ENCODE measurements at regions not wholly inside any gene's neighbourhood (a gene's known extent, or its start where the extent isn't known, plus 50 kb on each side); places are given as distances from the start of the nearest gene placed in this dataset.
A peak's percentile ranks its signal among the peaks of the same experiment; 100 is the strongest.

DNA sequence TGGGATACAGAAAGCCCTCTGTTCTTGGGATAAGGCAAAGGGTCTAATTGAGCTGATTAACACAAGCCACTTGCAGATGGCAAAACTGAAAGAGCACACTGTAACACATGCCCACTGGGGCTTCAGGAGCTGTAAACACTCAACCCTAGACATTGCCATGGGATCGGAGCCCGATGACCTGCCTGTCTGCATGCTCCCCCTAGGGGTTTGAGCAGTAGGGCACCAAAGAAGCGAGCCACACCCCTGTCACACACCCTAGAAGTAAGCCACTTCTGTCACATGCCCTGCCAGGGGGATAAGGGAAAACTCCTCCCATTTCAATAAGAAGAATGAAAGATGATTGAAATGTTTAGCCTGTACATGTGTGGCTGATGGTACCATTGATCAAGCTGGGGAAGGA, 81.3 kb upstream of the IRX6 start:
- no peak for DNase-seq

DNA sequence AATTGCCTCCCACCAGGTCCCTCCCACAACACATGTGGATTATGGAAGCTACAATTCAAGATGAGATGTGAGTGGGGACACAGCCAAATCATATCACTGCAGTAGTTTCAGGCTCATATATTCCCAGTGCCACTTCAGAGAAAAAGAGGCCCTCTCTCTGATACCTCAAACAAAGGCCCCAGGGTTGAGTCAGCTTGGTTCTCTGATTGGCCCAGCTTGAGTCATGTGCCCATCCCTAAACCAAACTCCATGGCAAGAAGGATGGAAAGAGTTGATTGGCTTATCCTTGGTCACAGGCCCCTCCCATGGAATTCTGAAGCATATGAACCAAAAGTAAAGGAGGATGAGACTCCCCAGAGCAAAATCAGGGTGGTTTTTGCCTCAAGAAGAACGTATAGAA, 75.9 kb upstream of the IRX6 start:
- no peak for DNase-seq

DNA sequence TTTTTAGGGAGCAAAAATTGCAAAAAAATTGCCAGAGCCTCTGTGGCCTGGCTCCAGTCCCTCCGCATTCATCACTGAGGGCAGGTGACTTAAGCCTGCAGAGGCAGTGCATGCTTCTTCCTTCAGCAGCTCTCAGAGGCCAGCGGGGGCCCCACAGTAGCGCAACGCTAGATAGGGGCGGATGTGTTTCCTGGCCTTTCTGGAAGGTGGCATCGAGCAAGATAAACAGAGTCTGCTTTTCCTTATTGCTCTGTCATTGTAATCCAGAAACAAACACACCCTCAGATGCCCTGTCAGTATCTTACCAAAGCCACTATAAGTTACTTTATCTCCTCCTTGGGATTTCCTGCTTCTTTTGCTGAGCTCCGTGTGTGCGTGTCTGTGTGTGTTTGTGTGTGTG, 75.5 kb upstream of the IRX6 start:
- no peak for DNase-seq

DNA sequence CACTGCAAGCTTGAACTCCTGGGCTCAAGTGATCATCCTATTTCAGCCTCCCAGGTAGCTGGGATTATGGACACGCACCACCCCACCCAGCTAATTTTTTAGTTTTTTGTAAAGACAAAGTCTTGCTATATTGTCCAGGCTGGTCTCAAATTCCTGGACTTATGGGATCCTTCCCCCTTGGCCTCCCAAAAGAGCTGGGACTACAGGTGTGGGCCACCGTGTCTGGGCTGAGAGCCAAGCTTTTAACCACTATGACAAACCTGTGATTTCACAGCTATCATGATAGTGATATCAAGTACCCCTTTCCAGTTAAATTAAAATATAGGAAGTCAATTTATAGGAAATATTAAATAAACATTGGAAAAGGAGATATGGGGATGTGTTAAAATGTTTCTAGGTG, 74.6 kb upstream of the IRX6 start:
- DNase-seq: no peak

- DNase-seq: no peak
Measured at GRCh38 chr16:55249936-55250335, 74.1 kb upstream of the IRX6 start.

DNA sequence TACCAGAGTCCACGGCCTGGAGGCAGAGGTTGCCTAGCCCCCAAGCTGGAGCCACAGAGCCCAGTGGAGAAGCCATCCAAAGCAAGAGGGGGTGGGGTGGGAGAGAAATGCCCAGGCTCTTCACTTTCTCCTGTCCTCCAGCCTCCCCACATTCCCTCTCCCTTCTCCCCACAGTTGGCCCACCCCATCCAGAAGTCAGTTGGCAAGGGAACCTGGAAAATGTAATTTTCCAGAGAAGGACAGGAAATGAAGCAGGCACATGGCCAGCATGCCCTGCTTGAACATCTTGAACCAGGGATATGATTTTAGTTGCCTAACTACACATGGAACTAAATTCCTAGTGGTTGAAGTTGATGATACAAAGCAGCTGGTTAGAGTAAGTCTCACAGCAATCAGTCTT, 73.3 kb upstream of the IRX6 start:
- DNase-seq: no peak

DNA sequence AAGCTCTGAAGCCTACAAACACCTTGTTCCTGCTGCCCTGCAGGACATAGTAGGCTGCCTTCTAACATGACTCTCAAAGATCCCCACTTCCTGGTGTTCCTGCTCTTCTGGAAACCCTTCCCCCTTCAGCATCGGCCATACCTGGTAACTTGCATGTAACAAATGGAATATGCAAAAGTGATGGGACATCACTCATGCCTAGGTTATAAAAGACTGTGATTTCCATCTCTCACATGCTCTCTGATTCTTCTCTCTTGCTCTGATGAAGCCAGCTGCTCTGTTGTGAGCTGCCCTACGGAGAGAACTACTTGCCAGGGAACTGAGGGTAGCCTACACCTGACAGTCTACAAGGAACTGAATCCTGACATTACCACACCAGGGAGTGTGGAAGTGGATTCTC, 72.9 kb upstream of the IRX6 start:
- no peak for DNase-seq

DNA sequence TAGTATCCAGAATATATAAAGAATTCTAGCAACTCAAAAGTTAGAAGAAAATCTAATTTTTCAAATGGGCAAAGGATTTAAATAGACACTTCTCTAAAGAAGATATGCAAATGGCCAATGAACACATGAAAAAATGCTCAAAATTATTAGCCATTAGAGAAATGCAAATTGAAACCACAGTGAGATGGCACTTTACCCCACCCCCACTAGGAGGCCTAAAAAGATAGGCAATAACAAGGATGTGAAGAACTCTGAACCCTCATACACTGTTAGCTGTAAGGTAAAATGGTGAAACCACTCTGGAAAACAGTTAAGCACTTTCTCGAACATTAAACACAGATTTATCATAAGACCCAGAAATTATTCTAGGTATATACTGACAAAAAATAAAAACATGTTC, 71.4 kb upstream of the IRX6 start:
- no peak for DNase-seq

DNA sequence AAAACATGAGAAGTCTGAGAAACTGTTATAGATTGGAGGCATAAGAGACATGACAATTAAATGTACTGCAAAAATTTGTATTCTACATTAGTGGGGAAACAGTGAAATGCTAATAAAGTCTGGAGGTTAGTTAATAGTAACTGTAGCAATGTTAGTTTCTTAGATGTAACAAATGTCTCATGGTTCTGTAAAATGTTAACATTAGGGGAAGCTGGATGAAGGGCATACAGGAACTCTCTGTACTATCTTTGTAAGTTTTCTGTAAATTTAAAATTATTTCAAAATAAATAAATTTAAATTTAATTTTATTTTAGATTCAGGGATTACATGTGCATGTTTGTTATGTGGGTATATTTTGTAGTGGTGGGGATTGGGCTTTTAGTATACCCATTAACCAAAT, 70.0 kb upstream of the IRX6 start:
- DNase-seq: no peak

GRCh38 chr16:55255733-55256282, 68.2 kb upstream of the IRX6 start:
- DNase-seq: no peak

- no peak for DNase-seq
Measured at GRCh38 chr16:55256412-55257016, 67.5 kb upstream of the IRX6 start.

DNA sequence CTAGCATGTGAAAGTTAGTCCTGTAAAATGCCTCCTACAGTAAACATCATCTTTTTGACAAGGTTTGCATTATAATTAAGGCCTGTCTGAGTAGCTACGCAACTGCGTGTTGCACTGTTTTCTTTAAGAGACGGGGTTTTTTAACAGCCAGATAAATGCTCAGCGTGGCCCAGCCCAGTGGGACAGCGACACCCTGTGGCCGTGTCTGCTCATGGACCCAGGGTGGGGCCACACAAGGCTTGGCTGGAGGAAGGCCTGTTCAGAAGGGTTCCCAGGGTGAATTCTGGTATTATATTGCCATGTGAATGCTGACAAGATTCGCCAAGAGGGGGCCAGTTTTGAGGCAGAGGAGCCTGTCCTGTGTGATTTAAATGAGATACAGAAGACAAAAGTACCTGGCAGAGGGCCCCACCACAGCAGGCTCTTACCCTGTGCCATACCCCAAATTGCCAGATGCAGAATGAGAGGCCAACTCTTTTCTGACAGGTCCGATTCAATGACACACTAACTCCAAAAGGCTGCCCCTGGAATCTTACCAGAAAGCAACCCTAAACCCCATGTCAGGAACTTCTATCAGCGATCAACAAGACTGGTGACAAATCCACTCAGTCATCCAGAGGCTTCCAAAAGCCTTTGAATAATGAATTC, 65.9 kb upstream of the IRX6 start:
- peak; percentile 9 for DNase-seq

DNA sequence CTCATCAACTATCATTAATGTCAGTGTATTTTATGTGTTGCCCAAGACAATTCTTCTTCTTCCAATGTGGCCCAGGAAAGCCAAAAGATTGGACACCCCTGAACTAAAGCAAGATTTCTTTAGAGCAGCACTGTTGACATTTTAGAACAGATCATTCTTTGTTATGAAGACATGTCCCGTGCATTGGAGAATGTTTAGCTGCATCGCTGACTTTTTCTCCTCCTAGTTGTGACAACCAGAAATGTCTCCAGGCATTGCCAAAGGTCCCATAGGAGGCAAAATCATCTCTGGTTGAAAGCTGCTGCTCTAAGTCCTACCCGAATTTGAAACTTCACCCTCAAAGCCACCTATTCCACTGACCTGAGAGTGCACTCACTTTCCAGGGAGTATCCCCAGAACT, 62.7 kb upstream of the IRX6 start:
- DNase-seq: no peak

DNA sequence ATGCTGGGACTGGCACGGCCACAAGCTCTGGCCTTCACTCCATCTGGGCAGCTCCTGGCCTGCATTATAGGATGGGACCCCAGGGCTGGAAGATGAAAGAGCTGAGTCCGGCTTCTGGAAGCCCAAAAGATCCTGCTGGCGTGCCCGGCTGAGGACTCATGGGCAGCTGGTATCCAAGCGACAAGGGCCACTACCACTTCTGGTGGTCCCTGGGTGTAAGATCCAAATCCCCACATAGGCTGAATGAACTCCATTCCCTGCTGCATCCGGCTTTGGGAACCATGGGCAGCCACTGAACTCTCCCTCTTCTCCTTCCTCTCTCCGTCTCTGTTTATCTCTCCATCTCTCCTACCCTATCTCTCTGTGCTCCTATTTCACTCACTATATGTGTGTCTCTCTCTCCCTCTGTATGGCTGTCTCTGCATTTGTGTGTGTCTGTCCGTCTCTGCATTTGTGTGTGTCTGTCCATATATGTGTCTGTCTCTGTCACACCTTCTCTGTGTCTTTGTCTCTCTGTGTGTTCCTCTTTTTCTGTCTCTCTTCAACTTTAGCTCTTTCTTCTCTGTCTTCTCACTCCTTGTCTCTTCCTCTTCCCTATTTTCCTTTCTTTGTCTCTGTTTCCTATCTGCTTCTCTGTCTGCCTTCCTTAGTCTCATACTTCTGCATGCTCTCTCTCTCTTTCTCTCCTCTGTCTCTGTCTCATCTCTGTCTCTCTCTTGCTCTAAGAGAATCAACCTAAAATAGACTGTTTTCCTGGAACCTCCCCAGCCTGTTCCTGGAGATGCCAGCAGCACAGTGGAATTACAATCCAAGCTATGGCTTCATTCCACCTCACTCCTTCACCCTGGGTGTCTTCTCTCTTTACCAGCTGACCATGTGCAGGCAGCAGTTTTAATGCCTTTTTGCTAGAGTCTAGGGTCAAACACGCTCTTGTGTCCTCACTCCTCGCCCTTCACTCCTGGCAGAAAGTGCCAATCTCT, 60.4 kb upstream of the IRX6 start:
- no peak for DNase-seq

DNA sequence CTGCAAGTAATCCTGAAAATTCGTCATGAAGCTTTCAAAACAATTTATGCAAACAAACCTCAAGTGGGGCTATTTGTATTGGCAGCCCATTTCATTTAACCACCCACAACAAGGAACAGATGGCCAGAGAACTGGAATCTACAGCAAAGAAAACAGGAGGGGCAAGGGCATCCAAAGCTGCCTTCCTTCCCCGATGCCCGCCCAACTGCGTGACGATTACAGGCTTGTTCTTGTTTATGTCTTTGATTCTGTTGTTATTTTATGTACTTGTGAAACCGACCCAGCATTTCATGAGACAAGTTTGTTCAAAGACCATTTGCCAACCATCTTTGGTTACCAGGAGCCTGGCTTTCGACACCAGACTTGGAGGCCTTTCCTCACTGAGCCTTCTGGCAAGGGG, 59.1 kb upstream of the IRX6 start:
- peak; percentile 13 for DNase-seq

DNA sequence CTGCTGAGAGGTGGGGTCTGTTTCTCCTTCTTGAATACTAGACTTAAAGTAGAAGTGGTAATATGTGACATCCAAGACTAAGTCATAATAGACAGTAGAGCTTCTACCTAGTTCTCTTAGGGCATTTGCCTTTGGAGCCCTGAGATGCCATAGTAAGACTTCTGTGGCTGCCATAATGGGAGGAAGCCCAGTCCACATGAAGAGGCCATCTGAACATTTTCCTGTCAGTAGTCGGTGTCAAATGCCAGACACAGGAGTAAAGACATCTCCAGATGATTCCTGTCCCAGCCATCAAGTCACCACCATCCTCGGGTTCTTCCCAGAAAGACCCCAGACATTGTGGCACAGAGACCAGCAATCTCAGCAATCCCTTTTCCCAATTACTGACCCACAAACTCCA, 58.1 kb upstream of the IRX6 start:
- no peak for DNase-seq

DNA sequence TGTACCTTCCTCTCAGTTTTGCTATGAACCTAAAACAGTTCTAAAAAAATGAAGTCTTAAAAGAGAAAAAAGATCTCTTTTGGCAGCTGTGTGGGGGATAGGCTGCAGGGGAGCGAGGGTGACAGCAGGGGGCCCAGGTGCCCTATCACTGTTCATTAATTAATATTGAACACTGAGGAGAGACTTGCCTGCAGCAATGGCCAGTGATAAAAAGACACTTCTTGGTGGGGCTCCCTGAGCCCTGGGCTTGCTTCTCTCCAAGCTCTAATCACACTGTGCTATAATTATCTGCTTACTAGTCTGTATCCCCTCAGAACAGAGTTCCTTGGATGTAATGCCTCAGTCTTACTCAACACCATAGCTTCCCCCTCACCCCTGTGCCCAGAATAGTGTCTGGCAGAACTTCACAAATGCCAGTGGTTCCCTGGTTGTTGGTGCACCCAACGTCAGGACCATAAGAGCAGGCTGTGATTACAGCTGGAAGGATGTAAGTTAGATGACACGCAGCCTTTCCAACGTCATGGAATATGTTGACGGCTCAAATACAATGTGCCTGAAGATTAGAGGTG, 52.0 kb upstream of the IRX6 start:
- no peak for DNase-seq

- no peak for DNase-seq
Measured at GRCh38 chr16:55272744-55273143, 51.3 kb upstream of the IRX6 start.

GRCh38 chr16:55273356-55273755, 50.6 kb upstream of the IRX6 start:
- DNase-seq: no peak

DNA sequence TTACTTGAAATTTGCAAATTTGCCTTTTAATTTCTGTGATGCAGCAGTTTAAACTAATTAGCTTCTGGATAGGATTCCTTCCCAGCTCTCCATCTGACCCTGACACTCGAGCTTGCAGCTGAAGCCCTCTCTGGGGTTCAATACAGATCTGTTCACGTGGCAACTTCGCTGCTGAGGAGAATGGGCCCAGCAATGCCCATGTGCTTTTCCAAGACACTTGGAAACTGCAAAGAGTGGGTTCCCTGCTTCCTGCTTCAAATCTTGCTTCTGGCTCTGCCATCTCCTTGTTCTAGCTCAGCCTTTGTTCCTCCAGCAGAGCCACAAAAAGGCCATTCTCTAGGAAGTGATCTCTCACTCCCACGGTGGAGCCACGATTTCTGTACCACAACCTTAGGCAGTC, 50.0 kb upstream of the IRX6 start:
- no peak for DNase-seq

Data from DMS 273 treated with DMSO at 0.1 percent for 48 hours (cell line).